Loucy (cell line): ENCODE measurements at regions not wholly inside any gene's neighbourhood (a gene's known extent, or its start where the extent isn't known, plus 50 kb on each side); places are given as distances from the start of the nearest gene placed in this dataset.

Experiments used
- H2AFZ ChIP-seq: fragments of 200-600 bp; sonication (generic); 2 replicates; pipeline ENCODE4 v1.6.0; 2016; ENCODE audit warnings: antibody characterized with exemption, mild to moderate bottlenecking, low read length, moderate library complexity
- H3F3A ChIP-seq: fragments of 200-600 bp; 2 replicates; pipeline ENCODE4 v1.6.0; 2016; ENCODE audit warnings: antibody characterized with exemption, low read depth, mild to moderate bottlenecking
- H3K27me3 ChIP-seq: fragments of 200-600 bp; sonication (generic); 2 replicates; pipeline ENCODE4 v1.6.1; 2014; ENCODE audit warnings: low read length, mild to moderate bottlenecking; ENCODE audit not compliant: insufficient read depth, poor library complexity, severe bottlenecking
- H3K36me3 ChIP-seq: fragments of 200-600 bp; sonication (generic); 2 replicates; pipeline ENCODE4 v1.6.1; 2016; ENCODE audit warnings: low read length; ENCODE audit not compliant: insufficient read depth
- H3K4me1 ChIP-seq: fragments of 200-600 bp; sonication (generic); 2 replicates; pipeline ENCODE4 v1.5.1; 2014; ENCODE audit warnings: low read length, mild to moderate bottlenecking; ENCODE audit not compliant: insufficient read depth, poor library complexity, severe bottlenecking
- H3K4me2 ChIP-seq: fragments of 200-600 bp; sonication (generic); 2 replicates; pipeline ENCODE4 v1.6.0; 2014; ENCODE audit warnings: antibody characterized with exemption, low read length, low read depth, mild to moderate bottlenecking; ENCODE audit not compliant: poor library complexity, severe bottlenecking
- H3K4me3 ChIP-seq: fragments of 200-600 bp; sonication (generic); 2 replicates; pipeline ENCODE4 v1.5.1; 2014; ENCODE audit warnings: low read length, mild to moderate bottlenecking, mixed read lengths; ENCODE audit not compliant: poor library complexity, severe bottlenecking
- H3K79me2 ChIP-seq: fragments of 200-600 bp; sonication (generic); 2 replicates; pipeline ENCODE4 v1.6.1; 2014; ENCODE audit warnings: low read length; ENCODE audit not compliant: insufficient read depth
- H3K9ac ChIP-seq: fragments of 200-600 bp; sonication (generic); 2 replicates; pipeline ENCODE4 v1.6.0; 2014; ENCODE audit warnings: mild to moderate bottlenecking, low read depth, low read length, moderate library complexity; ENCODE audit not compliant: poor library complexity, severe bottlenecking
- H3K9me2 ChIP-seq: fragments of 200-600 bp; sonication (generic); replicated peaks from 2 replicates; pipeline ENCODE4 v1.6.1; 2016; ENCODE audit warnings: low read depth, low read length, mixed read lengths
- H3K9me3 ChIP-seq: fragments of 200-600 bp; sonication (generic); 2 replicates; pipeline ENCODE4 v1.6.1; 2014; ENCODE audit warnings: mild to moderate bottlenecking, antibody characterized with exemption, low read length, low read depth; ENCODE audit not compliant: insufficient read depth
- H4K20me1 ChIP-seq: fragments of 200-600 bp; sonication (generic); 2 replicates; pipeline ENCODE4 v1.6.0; 2014; ENCODE audit warnings: antibody characterized with exemption, low read length, mild to moderate bottlenecking; ENCODE audit not compliant: insufficient read depth, poor library complexity, severe bottlenecking
- EZH2phosphoT487 ChIP-seq: fragments of 200-600 bp; IDR thresholded peaks from 2 replicates; pipeline ENCODE4 v1.6.1; 2018; ENCODE audit warnings: antibody characterized with exemption, mild to moderate bottlenecking, moderate library complexity, borderline replicate concordance
- TF ChIP-seq, protein P1 (sequence below): fragments of 200-600 bp; sonication (generic); conservative IDR thresholded peaks from 2 replicates; pipeline ENCODE4 v1.5.1; 2014; ENCODE audit warnings: mild to moderate bottlenecking, antibody characterized with exemption, low read length

DNA sequence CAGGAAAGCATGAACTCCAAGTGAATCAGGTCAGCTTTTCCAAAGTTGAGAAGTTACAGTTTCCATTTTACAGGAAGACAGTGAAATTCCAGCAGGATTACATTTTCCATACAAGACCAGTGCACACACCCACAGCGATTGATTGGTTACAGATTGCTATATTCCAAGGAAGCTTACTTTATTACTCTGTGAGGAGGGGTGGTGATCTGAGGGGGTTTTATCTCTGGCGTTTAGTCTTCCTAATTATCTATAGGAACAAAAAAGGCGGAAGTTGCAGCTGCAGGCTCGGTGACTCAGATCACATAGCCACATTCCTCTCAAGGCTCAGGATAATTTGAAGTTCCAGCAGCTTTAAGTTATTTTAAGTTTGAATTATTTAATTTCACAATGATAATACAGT lies 450.4 kb upstream of the NMUR2 start:
- TF ChIP-seq EZH2phosphoT487: no peak
- TF ChIP-seq, protein P1, sequence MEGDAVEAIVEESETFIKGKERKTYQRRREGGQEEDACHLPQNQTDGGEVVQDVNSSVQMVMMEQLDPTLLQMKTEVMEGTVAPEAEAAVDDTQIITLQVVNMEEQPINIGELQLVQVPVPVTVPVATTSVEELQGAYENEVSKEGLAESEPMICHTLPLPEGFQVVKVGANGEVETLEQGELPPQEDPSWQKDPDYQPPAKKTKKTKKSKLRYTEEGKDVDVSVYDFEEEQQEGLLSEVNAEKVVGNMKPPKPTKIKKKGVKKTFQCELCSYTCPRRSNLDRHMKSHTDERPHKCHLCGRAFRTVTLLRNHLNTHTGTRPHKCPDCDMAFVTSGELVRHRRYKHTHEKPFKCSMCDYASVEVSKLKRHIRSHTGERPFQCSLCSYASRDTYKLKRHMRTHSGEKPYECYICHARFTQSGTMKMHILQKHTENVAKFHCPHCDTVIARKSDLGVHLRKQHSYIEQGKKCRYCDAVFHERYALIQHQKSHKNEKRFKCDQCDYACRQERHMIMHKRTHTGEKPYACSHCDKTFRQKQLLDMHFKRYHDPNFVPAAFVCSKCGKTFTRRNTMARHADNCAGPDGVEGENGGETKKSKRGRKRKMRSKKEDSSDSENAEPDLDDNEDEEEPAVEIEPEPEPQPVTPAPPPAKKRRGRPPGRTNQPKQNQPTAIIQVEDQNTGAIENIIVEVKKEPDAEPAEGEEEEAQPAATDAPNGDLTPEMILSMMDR: no peak
- Histone ChIP-seq H3K4me1 (no peaks in the 10 kb centered on the region), H3F3A (no peaks in the 10 kb centered on the region), H3K4me2 (no peak overlapping the region), H3K36me3 (no peaks in the 10 kb centered on the region), H4K20me1 (no peaks in the 10 kb centered on the region), H2AFZ (no peak overlapping the region), H3K9ac (no peak overlapping the region), H3K27me3 (no peaks in the 10 kb centered on the region), H3K9me3 (no peaks in the 10 kb centered on the region), H3K9me2 (no peaks in the 10 kb centered on the region), H3K79me2 (no peaks in the 10 kb centered on the region), H3K4me3 (no peak overlapping the region)

DNA sequence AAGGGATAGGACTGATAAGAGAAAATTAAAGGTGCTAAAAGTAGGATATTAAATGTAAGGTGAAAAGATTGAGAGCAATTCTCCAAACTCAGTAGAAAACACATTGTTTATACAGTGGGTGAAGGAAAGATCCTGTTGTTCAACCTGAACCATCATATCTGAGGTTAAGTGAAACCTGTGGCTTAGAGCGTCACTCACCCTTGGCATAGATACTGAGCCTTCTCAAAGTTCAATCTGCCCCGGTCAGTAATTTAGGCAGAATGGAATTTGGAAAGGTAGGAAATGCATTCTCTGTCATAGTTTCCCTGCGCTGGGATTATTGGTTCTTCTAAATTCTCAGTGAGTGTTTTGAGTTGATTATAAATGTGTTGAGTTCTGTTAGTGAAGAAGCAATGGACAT lies 456.2 kb upstream of the NMUR2 start:
- no peak overlapping the region for H3K9ac ChIP-seq
- H2AFZ ChIP-seq: no peak overlapping the region
- H3K4me1 ChIP-seq: no peaks in the 10 kb centered on the region
- H3K27me3 ChIP-seq: no peaks in the 10 kb centered on the region
- no peaks in the 10 kb centered on the region for H4K20me1 ChIP-seq
- no peaks in the 10 kb centered on the region for H3K9me3 ChIP-seq
- no peak overlapping the region for H3K4me3 ChIP-seq
- no peaks in the 10 kb centered on the region for H3K36me3 ChIP-seq
- no peaks in the 10 kb centered on the region for H3F3A ChIP-seq
- H3K4me2 ChIP-seq: no peak overlapping the region
- TF ChIP-seq, protein P1: no peak
- no peak for TF ChIP-seq EZH2phosphoT487
- H3K79me2 ChIP-seq: no peaks in the 10 kb centered on the region
- no peaks in the 10 kb centered on the region for H3K9me2 ChIP-seq

DNA sequence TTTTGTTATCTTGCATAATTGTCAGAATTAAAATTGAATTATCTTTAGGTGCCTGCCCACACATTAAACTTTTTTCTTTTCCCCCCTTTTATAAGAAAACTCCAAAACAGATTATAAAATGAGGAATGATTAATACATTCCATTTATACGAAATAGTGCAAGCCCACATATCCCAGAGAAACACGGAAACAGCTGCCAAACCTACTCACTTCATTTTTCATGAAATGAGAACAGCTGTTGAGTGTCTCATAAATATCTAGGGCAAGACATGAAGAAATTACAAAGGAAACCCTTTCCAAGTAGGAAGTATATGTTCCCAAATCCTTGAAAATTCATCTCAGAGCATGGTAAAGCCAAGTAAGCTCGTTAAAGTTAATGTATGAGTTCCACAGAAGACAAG lies 459.4 kb upstream of the NMUR2 start:
- Histone ChIP-seq H3K9ac (no peak overlapping the region), H3K9me2 (no peaks in the 10 kb centered on the region), H4K20me1 (no peaks in the 10 kb centered on the region), H3K9me3 (no peaks in the 10 kb centered on the region), H3K4me2 (no peak overlapping the region), H3F3A (no peaks in the 10 kb centered on the region), H3K36me3 (no peaks in the 10 kb centered on the region), H3K4me3 (no peak overlapping the region), H3K27me3 (no peaks in the 10 kb centered on the region), H3K79me2 (no peaks in the 10 kb centered on the region), H3K4me1 (no peaks in the 10 kb centered on the region), H2AFZ (no peak overlapping the region)
- TF ChIP-seq, protein P1: no peak
- no peak for TF ChIP-seq EZH2phosphoT487
